ENCODE measurements at regions not wholly inside any gene's neighbourhood (a gene's known extent, or its start where the extent isn't known, plus 50 kb on each side); places are given as distances from the start of the nearest gene placed in this dataset.

GRCh38 chr21:27190601-27191000 is 223.7 kb upstream of the ADAMTS5 start:
- FAIRE-seq: no peak

GRCh38 chr21:27189870-27190269 is 223.0 kb upstream of the ADAMTS5 start:
- no peak for FAIRE-seq

GRCh38 chr21:27173053-27173452 is 206.2 kb upstream of the ADAMTS5 start:
- no peak for FAIRE-seq

- FAIRE-seq: no peak
Measured at GRCh38 chr21:27171707-27172106, 204.8 kb upstream of the ADAMTS5 start.

- FAIRE-seq: no peak
Measured at GRCh38 chr21:27168084-27168483, 201.2 kb upstream of the ADAMTS5 start.

- no peak for FAIRE-seq
Measured at GRCh38 chr21:27164208-27165177, 197.6 kb upstream of the ADAMTS5 start.

- no peak for FAIRE-seq
Measured at GRCh38 chr21:27158967-27159366, 192.1 kb upstream of the ADAMTS5 start.

- no peak for FAIRE-seq
Measured at GRCh38 chr21:27157097-27157496, 190.2 kb upstream of the ADAMTS5 start.

GRCh38 chr21:27156666-27157065 is 189.8 kb upstream of the ADAMTS5 start:
- FAIRE-seq: no peak

- no peak for FAIRE-seq
Measured at GRCh38 chr21:27155130-27155500, 188.2 kb upstream of the ADAMTS5 start.

GRCh38 chr21:27154451-27155129 is 187.7 kb upstream of the ADAMTS5 start:
- no peak for FAIRE-seq

GRCh38 chr21:27152996-27153395 is 186.1 kb upstream of the ADAMTS5 start:
- no peak for FAIRE-seq

GRCh38 chr21:27149034-27149433 is 182.1 kb upstream of the ADAMTS5 start:
- FAIRE-seq: no peak

- FAIRE-seq: peak; percentile 68
Measured at GRCh38 chr21:27146268-27146667, 179.4 kb upstream of the ADAMTS5 start.

GRCh38 chr21:27145134-27145798 is 178.4 kb upstream of the ADAMTS5 start:
- FAIRE-seq: no peak

GRCh38 chr21:27143476-27143875 is 176.6 kb upstream of the ADAMTS5 start:
- FAIRE-seq: no peak

GRCh38 chr21:27139526-27139925 is 172.6 kb upstream of the ADAMTS5 start:
- no peak for FAIRE-seq

GRCh38 chr21:27134516-27134915 is 167.6 kb upstream of the ADAMTS5 start:
- peak; percentile 13 for FAIRE-seq

GRCh38 chr21:27132266-27132665 is 165.4 kb upstream of the ADAMTS5 start:
- FAIRE-seq: no peak

GRCh38 chr21:27130154-27130553 is 163.3 kb upstream of the ADAMTS5 start:
- FAIRE-seq: no peak

GRCh38 chr21:27129694-27130093 is 162.8 kb upstream of the ADAMTS5 start:
- no peak for FAIRE-seq

GRCh38 chr21:27129215-27129614 is 162.3 kb upstream of the ADAMTS5 start:
- FAIRE-seq: no peak

GRCh38 chr21:27126140-27126539 is 159.3 kb upstream of the ADAMTS5 start:
- no peak for FAIRE-seq

- FAIRE-seq: no peak
Measured at GRCh38 chr21:27122686-27123085, 155.8 kb upstream of the ADAMTS5 start.

Measured in islet of Langerhans (tissue), 1 donor.